Embryonic facial prominence (tissue), 1 donor: ENCODE measurements at regions not wholly inside any gene's neighbourhood (a gene's known extent, or its start where the extent isn't known, plus 50 kb on each side); places are given as distances from the start of the nearest gene placed in this dataset.
"Not testable (repeated sequence)": the region's sequence is repeated elsewhere in the genome, so short reads cannot be mapped to it uniquely, and the experiment has no call there.

ENCODE experiments used
- DNase-seq: peaks from one replicate; pipeline ENCODE4 v3.0.0-alpha.2; 2016; ENCODE audit errors: extremely low spot score

DNA sequence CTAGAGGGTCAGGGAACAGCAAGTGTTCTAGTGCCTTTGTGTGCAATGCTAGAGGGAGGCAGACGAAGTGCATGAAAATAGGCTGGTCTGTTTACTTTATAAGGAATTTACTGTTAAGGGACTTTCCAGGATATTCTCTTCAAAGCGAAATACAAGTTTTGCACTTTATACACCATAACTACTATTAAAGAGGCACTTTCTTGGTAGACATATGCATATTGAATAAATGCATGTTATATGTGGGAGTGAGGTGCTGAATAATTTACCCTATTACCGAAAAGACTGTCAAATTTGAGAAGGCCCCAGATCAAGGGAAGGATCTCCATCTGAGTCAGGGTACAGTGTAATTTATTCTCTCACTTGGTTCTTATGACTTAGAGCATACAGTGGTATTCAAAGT is 310.5 kb downstream of the S1PR1 start:
- DNase-seq = no peak

DNA sequence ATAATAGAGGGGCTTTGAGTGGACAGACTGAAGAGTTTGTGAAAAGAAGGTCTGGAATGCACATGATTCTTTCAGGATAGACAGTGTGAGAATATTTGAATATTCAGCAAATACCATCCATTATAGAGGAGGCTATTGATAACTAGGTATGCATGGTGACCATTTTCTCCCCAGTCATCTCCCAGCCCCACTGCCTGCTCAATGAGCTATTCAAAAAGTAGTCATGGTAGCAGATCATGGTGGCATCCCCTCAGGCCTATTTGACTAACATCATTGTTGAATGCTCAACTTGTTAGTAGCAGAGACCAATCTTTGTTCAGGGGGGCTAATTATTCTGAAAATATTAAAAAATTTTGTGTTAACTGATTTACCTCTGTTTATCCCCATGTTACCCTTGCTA is 311.6 kb downstream of the S1PR1 start:
- DNase-seq = no peak

- no peak for DNase-seq
Observed at GRCh38 chr1:101550581-101550980, 313.8 kb downstream of the S1PR1 start.

DNA sequence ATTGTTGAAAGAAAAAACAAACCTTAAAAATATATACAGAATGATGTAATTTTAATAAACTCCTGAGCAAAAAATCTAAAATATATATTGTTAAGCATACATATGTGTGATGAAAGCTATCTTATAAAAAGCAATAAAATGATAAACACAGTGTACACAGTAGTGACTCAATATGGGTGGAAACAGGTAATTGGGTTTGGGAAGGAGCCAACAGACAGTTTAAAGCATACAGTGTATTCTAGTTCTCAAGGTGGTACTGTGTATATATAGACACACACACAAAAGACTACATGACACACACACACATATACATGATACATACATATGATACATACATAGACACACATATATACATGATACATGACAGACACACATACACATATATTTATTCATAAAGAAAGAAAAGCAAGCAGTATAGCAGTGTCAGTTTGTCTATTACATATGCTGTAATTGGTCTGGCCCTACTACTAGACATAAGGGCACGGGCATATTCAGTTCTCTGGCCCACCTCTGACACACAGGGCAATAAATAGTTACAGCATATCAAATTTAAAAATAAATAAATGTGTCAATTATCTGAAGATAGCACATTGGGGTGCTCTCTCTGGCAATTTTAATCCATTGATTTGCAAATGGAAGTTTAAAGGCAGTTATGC is 330.2 kb downstream of the S1PR1 start:
- DNase-seq = no peak

DNA sequence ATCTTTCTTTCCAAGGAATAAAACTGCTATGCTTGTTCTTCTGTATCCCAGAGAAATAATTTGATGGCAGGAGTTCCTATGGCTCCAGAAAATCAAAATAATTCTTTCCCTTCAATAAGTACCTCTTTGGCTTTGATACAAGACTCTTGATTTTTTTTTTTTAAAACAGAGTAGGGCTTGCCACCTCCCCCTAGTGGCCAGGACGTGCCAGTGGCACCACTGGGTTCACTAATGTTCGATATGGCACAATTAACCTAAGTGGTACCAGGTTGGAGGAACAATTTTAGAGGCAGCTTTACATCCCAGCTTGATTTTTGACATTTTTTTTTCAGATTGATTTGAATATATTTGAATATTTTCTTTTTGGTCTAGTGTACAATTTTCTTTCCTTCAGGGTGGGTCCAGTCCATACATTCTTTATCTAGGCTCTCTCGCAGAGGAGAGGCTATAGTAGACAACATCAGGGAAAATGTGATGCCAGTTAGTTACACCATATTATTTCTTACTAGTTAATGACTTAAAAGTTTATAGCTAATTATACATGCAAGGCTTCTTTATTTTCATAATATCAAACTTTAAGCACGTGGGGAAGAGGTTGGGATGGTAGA is 330.9 kb downstream of the S1PR1 start:
- no peak for DNase-seq

DNA sequence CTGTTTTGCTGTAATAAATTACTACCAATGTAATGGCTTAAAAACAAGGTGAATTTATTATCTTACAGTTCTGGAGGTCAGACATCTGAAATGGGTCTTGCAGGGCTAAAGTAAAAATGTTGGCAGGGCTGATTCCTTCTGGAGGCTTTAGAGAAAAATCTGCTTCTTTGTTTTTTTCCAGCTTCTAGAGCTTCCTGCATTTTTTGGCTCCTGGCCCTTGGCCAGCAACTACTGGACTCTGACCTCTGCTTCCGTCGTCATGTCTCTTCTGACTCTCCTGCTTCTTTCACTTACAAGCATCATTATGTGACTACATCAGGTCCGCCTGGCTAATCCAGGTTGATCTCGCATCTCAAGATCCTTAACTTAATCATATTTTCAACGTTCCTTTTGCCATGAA is 350.9 kb downstream of the S1PR1 start:
- no peak for DNase-seq

GRCh38 chr1:101588677-101589076 is 351.9 kb downstream of the S1PR1 start:
- DNase-seq = no peak

- DNase-seq = no peak
Observed at GRCh38 chr1:101592845-101593244, 356.0 kb downstream of the S1PR1 start.

DNA sequence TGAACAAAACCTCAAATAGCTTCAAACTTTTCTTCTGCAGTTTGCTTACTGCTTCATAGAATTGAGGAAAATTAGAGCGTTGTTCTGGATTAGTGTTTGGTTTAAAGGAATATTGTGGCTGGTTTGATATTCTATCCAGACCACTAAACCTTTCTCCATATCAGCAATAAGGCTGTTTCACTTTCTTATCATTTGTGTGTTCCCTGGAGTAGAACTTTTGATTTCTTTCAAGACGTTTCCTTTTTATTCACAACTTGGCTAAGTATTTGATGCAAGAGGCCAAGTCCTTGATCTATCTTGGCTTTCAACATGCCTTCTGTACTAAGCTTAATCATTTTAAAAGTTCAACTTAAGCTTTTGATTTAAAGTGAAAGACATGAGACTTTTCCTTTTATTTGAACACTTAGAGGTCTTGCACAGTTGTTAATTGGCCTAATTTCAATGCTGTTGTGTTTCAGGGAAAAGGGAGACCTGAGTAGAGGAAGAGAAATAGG is 359.1 kb downstream of the S1PR1 start:
- DNase-seq = no peak

- not testable (repeated sequence) for DNase-seq
Observed at GRCh38 chr1:101600615-101601014, 363.8 kb downstream of the S1PR1 start.

DNA sequence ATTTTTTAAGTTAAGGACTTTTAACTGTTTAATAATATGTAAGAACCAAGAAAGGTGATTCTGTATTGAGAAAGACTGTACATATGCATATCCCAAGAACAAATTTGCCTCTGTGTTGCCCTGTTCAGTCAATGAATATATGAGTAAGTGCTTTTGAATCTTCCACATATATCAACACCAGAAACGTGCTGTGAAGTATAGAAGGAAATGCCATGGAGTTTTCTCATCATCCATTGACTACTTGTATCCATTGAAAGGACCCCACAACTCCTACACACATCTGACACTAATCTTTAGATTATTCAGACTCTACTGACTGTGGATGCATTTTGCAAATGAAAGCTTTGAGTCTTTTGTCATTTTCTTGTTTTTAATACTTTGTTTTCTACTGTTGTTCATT is 366.9 kb downstream of the S1PR1 start:
- no peak for DNase-seq

DNA sequence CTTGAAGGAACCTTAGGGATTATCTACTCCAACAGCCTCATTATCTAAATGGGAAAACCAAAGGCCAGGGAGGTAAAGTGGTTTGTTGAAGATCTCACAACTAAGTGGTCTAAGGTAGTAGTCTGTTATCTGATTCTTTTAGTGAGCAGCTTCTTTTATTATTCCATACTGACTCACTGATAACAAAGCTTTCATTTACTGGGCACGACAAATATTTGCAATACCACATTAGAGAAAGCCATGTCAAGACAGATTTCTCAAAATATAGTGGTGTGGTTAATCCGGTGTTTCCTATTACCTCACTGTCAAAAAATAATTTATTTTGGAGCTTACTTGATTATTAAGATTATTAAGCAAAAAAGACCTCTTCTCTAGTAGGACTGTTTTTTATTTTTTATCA is 369.1 kb downstream of the S1PR1 start:
- no peak for DNase-seq

DNA sequence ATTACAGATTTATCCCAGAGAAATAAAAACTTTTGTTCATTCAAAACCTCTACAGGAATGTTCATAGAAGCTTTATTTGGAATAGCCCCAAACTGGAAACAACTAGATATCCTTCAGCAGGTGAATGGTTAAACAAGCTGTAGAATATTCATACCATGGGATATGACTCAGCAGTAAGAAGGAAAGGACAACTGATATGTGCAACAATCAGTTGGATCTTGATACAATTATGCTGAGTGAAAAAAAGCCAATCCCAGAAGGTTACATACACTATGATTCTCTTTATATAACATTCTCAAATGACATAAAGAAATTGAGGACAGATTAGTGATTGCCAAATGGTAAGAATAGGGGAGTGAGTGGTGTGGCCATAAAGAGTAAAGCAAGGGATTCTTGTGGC is 376.7 kb downstream of the S1PR1 start:
- no peak for DNase-seq

GRCh38 chr1:101618900-101619299 is 377.8 kb downstream of the OLFM3 start:
- DNase-seq = no peak

GRCh38 chr1:101632548-101633272 is 364.0 kb downstream of the OLFM3 start:
- no peak for DNase-seq

GRCh38 chr1:101645810-101646209 is 350.9 kb downstream of the OLFM3 start:
- DNase-seq = no peak

DNA sequence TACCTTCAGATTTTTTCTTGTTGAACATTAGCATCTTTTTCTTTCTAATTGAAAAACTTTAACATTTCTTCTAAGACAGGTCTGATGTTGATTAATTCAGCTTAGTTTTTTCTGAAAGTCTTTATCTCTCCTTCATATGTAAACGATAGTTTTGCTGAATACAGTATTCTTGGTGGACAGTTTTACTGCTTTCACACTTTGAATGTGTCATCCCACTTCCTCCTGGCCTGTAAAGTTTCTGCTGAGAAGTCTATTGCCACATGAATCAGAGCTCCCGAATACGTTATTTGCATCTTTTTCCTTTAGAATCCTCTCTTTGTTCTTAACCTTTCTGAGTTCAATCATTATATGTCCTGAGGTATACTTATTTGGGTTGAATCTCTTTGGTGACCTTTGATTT is 344.2 kb downstream of the OLFM3 start:
- no peak for DNase-seq

- no peak for DNase-seq
Observed at GRCh38 chr1:101653482-101653946, 343.2 kb downstream of the OLFM3 start.

DNA sequence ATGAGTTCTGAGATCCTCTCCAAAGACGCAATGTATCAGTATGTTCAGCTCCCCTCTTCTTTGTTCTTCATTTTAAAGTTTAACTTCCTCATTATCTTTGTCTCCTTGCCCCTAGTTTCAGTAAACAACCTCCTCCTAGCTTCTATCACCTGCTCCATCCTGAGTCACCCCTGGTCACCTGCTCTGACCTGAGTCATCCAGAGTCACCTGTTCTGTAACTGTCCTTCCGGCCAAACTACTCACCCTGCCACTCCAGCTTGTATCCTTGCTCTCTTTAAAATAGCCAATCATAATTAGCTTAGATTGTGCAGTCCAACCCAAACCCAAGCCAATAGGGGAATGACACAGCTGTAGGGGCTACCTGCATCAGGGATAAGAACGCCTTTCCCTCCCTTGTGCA is 332.0 kb downstream of the OLFM3 start:
- DNase-seq = no peak

- DNase-seq = no peak
Observed at GRCh38 chr1:101667761-101668160, 329.0 kb downstream of the OLFM3 start.

DNA sequence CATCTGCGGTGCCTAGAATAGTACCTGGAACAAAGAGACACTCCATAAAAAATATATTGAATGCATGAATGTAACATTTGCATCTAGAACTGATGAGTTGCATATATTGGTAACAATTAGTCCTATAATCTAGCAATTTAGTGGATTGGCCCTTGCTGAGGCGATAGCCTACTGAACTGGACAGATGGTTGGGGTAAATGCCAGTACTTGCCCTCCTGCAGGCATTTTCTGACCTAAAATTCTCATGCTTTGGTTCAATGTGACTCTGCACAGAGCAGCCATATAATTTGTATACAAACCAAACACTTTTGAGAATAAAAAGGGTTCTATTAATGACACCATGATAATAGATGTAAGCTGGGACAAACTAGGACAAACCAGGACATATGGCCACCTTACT is 313.6 kb downstream of the OLFM3 start:
- no peak for DNase-seq

GRCh38 chr1:101683561-101683960 is 313.2 kb downstream of the OLFM3 start:
- no peak for DNase-seq

GRCh38 chr1:101697072-101697471 is 299.7 kb downstream of the OLFM3 start:
- DNase-seq = no peak
